HG03558 (cell line): ENCODE measurements at regions not wholly inside any gene's neighbourhood (a gene's known extent, or its start where the extent isn't known, plus 50 kb on each side); places are given as distances from the start of the nearest gene placed in this dataset.

Experiments used
- ATAC-seq: cut with Tn5 transposase; IDR thresholded peaks from one replicate; pipeline ENCODE4 v1.9.1; 2021; ENCODE audit warnings: moderate number of reproducible peaks; ENCODE audit not compliant: unreplicated experiment; ENCODE audit errors: extremely low read depth

GRCh38 chr12:126191031-126191891 lies 1126.0 kb downstream of the AACS start:
- no peak for ATAC-seq

DNA sequence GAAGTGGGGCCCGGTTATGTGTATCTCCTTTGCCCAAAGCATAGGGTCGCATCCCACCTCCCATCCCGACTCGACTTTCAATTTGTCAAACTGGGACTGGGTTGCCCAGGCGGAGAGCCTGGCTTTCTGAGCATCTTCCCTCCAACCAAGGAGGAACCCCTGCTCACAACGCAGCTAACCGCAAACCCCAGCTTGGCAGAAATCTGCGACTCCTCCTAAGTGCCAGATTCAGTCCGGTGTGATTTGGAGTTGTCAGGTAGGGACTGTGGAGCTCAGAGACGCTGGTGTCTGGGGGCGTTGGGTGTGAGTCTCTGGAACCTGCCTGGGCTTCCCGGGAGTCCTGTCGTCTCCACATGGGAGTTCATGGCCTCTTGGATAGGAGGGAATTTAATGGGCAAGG lies 1126.7 kb downstream of the AACS start:
- no peak for ATAC-seq

DNA sequence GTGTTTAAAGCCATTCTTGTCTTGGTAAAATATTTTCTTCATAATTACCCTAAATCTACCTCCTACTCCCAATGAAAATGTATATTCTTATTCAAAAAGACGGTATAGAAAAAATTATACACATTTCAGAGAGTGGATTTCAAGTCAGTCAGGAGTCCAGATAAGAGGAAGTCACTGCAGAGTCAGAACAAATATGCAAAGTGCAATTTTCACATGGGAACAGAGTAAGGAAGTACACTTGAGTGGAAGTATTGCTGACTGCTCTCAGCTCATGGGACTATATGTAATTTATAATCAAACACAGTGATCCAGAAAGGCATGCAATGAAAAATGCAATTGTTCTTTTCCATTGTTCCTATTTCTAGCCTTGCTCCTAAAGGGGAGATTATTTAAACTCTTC lies 1128.0 kb downstream of the AACS start:
- no peak for ATAC-seq

GRCh38 chr12:126196263-126196662 lies 1131.0 kb downstream of the AACS start:
- ATAC-seq: no peak

DNA sequence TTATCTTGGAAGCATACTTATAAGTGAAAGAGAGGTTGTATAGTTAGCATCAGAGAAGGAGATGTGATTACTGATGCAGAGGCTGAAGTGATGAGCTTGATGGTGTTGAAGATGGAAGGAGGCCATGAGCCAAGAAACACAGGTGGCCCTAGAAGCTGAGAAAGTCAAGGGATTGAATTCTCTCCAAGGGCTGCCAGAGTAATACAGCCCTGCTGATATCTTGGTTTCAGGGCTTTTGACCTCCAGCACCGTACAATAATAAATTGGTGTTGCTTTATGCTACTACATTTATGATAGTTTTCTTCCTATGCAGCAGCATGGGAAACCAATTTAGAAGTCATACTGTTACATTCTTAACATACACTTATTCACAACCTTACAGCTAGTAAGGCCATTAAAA lies 1133.3 kb downstream of the AACS start:
- no peak for ATAC-seq

DNA sequence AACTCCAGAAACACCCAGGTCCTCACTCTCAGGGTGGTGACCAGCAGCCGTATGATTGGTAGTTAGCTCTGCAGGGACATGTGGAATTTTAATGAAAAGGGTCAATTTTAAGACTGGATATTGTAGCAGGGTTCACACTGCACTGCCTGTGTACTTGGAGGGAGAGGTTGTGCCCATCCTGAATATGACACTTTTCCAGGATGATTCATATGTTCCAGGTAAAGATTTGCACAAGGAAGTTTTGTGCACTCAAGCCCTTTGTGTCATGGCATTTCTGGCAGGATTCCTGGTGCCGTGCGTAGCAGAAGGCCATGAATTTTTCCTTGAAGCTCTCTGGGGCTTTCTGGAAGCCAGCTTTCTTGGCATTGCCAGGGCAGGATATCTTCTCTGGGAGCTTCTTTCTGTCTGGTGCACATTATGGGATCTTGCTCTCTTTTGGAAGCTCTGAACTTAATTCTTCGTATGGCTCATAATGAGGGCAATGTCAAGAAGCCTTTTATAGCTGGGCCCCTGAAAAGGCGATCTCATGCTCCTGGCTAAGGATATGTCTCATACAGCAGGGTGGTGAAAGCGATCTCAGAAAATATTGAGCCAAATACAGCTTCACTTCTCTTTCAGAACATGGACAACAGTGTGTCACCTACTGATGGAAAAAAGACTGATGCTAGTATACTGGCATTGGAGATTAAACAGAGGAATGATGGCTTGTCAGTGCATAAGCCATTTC lies 1133.9 kb downstream of the AACS start:
- no peak for ATAC-seq

DNA sequence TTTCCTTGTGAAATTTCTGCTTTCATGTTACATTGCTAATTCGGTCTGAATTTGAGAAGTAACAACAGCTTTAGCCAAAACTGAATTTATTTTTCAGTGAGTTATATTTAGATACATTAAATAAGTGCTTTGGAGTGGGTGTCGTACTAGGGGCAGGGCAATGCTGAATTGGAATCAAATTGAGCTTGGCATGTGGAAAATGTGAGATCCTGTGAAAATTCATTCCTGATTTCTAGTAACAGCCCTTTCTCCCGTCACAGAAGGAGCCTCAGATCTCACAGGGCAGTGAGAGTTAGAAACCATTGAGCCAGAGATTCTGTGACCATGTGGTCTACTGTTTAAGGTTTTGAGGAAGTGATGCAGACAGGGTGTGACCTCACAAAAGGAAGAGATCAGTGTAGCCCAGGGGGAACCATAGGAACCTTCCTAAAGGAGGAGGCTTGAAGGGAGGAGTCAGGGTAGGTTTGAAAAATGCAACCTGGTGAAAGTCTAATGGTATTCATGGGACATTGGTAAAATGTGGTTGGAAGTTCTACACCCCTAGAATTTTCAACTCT lies 1136.8 kb downstream of the AACS start:
- no peak for ATAC-seq

DNA sequence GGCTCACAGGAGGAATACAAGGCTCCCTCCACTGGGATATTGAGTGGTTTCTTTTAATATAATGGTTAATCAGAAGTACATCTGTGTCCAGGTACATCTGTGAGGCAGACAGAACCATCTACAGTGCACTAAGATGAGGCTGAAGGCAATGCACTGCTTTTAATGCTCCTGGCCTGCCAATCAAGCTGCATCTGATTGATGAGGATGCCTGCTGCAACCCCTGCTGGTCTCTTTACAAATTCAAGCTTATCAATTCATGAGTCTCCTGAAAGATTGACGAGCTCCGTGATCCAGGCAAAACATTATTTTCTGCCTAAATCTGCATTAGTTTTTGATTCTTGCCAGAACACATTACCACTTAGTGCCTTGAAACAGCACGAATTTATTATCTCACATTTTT lies 1139.1 kb downstream of the AACS start:
- ATAC-seq: no peak

- ATAC-seq: no peak
These were observed 1144.8 kb downstream of the AACS start for GRCh38 chr12:126210026-126210425.

GRCh38 chr12:126210448-126210847 lies 1145.2 kb downstream of the AACS start:
- ATAC-seq: no peak

GRCh38 chr12:126212824-126213223 lies 1147.6 kb downstream of the AACS start:
- ATAC-seq: no peak

GRCh38 chr12:126218697-126219096 lies 1153.5 kb downstream of the AACS start:
- ATAC-seq: no peak

DNA sequence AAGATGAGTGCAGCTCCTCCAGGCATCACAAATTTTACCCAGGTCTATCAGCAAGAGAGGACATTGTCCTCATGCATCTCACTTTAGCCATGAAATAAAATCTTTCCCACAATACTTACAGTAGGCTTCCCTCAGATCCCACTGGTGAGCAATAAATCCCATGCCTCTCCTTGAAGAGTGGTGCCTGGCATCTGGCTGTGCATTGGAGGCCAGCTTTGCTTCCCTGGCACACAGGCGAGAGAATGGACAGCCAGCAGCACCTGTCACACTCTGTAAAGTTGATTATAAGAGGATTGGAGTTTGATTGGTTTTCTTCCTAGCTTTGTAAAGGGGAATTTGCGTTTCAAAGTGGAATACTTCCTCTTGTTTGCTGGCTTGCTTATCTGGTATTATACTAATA lies 1153.9 kb downstream of the AACS start:
- ATAC-seq: no peak

DNA sequence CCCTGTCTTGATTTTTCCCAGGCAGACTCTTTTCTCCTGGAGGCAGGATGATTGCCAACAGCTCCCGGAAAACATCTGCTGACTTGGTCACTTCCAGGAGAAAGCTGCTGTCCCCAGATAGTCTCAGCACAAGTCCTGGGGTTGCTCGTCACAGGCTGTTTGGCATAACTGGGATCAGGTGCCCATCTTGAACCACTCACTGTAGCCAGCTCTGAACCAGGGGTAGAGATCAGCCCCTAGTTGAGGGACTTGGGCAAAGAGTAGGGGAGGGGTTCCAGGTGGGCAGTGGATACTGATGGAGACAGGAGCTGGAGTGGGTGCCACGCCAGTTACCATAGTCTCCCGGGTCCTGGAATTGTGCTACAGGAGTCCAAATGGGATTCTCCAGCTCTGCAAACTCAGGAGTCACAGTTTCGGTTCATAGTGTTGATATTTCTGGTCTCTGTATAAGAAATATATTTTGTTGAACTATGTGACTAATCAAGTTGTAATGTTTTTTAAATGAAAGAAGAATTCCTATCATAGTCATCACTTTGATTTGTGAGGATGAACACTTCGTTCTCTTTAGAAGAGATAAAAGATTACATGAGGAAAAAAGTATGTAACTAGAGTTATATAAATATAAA lies 1154.5 kb downstream of the AACS start:
- ATAC-seq: no peak

GRCh38 chr12:126224032-126224431 lies 1158.8 kb downstream of the AACS start:
- no peak for ATAC-seq

GRCh38 chr12:126228936-126229335 lies 1163.7 kb downstream of the AACS start:
- no peak for ATAC-seq

DNA sequence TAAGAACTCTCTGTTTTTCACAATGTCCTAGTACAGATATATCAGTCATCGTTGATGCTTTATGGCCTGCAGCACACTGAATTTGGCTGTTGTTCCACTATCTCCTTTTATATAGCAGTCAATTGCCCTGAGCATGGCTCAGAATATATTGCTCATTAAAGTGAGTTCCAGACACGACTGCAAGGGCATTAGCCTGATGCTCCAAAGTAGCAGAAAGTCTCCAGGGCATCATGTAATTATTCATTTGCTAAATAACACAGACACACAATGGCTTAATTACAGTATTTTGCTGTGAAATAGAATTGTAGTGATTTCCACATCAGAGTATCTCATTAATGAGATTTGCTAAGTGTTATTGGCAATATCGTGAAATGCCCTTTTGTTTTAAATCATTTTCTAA lies 1167.5 kb downstream of the AACS start:
- no peak for ATAC-seq

- ATAC-seq: no peak
These were observed 1168.4 kb downstream of the AACS start for GRCh38 chr12:126233625-126234024.

DNA sequence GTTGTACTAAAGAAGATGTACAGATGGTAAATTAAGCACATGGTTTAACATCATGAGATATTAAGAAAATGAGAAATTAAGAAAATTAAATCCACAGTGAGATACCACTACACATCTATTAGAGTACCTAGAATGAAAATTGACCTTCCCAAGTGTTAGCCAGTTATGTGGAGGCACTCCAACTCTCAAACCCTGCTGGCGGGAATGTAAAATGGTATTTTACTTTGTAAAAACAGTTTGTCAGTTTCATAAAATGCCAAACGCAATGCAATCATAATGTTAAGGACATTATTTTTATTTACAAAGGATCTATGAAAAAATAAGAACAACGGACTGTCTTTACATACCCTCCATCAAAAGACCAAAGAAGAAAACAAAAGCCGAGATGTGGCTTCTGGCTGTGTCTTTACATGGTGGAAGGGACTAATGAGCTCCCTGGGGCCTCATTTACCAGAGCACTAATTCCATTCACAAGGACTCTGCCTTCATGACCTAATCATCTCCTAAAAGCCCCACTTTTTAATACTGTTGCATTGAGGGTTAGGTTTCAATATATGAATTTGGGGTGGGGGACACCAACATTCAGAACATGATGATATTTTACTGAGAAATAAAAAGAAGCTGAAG lies 1178.7 kb downstream of the AACS start:
- ATAC-seq: no peak

- no peak for ATAC-seq
These were observed 1182.7 kb downstream of the AACS start for GRCh38 chr12:126247936-126248335.
